Esophagus mucosa (tissue), 1 donor: ENCODE measurements at regions not wholly inside any gene's neighbourhood (a gene's known extent, or its start where the extent isn't known, plus 50 kb on each side); places are given as distances from the start of the nearest gene placed in this dataset.
"Not testable (repeated sequence)": the region's sequence is repeated elsewhere in the genome, so short reads cannot be mapped to it uniquely, and the experiment has no call there.

Experiments
- ATAC-seq: fragments of 200-7000 bp; cut with Tn5 transposase; one replicate; pipeline ENCODE4 v1.9.1; 2020
- donor health status: DM: yes; HTN: yes; CAD: no.

DNA sequence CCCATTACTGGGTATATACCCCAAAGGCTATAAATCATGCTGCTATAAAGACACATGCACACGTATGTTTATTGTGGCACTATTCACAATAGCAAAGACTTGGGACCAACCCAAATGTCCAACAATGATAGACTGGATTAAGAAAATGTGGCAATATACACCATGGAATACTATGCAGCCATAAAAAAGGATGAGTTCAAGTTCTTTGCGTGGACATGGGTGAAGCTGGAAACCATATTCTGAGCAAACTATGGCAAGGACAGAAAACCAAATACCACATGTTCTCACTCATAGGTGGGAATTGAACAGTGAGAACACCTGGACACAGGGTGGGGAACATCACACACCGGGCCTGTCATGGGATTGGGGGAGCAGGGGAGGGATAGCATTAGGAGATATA is 54.4 kb upstream of the MUCL1 start:
- not testable (repeated sequence) for ATAC-seq

DNA sequence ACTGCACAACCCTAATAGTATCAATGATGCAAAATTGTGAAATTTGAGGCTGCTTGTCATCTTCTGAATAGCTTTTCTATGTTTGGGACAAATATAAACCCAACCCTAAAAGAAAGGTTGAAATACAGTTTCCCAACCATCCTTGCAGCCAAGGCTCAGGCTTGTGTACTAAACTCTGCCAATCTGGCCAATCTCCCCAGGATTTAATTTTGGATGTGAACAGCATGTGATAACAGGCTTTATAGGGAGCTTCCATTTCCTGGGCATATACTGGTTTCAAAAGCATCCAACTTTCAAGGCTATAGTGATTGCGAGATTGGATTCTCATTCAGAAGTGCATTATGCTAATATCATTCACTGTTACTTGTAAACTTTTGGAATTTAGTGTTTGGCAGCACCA is 55.7 kb upstream of the MUCL1 start:
- no peak for ATAC-seq

DNA sequence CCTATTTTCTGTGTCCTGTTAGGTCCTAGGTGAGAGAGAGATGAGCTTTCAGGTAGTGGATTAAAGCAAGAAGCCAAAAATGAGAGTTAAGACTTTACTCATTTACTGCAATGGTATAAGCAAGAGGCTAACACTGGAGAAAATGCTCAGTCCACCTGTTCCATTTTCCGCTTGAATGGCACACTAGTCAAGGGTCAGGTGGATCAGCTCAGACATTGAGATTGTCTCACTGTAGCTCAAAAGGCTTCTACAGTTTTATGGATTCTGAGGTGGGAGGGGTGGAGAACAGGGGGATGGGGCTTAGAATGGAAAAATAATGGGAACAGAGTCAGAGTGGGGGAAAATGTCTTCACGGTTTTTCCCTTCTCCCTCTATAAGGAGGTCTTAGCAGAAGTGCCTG is 57.3 kb upstream of the MUCL1 start:
- no peak for ATAC-seq

DNA sequence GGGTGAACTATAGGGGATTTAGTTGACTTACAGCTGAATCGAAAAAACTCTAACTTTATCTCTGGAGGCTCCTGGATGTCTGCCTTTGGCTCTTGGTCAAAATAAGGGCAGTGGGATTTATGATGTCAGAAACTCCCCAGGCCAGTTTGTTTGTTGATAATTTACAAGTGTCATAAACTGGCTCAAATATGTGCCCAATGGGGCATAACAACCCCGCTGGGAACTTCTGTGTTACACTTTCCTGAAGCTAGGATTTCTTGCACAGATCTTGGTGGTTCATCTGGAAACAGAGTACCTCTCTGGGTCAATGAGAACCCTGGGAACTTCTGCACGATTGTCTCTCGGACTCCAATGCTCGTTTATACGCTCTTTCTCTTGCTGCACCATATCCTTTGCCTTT is 58.7 kb upstream of the MUCL1 start:
- no peak for ATAC-seq

DNA sequence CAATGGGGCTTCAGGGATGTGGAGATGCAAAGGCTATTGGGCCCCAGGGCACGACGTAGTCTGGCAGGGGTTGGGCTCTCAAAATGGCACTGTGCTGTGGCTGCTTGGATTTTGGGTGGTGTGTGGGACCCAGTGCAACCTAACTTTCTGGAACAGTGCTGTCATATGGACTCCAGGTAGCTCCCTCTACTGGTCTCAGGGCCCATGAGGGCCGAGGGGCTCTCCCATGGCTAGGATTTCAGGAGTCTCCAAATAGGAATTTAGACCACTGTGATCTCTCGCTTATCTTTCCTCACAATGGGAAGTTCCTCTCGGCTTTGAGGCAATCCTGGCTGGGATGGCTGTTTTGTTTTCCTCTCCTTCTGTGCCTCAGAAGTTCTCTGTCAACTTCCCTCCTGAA is 68.2 kb upstream of the MUCL1 start:
- ATAC-seq = no peak

DNA sequence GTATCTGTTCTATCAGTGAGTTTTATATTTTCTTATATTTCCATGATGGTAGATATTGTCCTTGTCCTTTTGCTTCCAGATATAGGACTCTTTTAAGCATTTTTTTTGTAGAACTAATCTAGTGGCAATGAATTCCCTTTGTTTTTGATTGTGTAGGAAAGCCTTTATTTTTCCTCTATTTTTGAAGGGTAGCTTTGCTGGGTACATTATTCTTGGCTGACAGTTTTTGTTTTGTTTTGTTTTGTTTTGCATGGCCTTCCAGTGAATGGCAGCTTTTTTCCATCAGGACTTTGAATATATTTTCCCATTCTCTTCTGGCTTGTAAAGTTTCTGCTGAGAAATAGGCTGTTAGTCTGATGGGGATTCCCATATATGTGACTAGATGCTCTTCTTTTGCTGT is 70.2 kb upstream of the MUCL1 start:
- no peak for ATAC-seq

DNA sequence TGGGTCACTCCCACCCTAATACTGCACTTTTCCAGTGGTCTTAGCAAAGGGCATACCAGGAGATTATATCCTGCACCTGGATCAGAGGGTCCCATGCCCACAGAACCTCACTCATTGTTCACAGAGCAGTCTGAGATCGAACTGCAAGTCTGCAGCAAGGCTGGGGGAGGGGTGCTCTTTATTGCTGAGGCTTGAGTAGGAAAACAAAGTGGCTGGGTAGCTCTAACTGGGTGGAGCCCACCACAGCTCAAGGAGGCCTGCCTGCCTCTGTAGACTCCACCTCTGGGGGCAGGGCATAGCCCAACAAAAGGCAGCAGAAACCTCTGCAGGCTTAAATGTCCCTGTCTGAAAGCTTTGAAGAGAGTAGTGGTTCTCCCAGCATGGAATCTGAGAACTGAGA is 77.3 kb upstream of the MUCL1 start:
- ATAC-seq = not testable (repeated sequence)

DNA sequence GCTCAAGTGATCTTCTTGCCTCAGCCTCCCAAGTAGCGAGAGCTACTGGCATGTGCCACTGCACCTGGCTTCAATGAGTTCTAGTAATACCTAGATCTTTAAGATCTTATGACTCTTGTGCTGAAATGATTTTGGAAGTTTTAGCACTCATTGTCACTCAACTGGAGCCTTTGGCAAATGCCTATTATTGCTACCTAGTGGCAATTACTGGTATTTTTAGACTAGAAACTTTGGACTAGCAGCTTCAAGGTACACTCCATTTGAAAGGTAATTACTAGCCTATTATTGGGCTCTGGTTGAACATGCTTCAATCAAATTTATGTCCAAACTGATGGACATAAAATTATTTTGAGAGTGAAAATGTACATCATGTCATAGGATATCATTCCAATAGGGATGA is 80.7 kb upstream of the MUCL1 start:
- no peak for ATAC-seq

DNA sequence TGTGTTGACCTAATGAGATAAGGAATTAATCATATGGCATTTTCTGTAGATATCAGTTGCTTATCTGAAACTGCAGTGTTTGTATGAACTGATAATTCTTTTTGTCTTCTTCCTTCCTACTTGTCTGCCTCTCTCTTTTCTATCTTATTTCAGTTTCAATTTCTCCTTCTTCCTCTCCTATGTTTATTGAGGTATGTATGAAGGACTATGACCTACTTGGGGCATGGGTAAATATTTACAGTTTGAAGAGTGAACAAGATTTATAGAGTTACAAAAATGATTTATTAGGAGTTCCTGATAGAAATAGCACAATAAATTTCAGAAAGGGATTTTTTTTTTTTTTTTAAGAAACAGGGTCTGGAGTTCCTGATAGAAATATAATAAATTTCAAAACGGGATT is 88.7 kb upstream of the MUCL1 start:
- no peak for ATAC-seq

DNA sequence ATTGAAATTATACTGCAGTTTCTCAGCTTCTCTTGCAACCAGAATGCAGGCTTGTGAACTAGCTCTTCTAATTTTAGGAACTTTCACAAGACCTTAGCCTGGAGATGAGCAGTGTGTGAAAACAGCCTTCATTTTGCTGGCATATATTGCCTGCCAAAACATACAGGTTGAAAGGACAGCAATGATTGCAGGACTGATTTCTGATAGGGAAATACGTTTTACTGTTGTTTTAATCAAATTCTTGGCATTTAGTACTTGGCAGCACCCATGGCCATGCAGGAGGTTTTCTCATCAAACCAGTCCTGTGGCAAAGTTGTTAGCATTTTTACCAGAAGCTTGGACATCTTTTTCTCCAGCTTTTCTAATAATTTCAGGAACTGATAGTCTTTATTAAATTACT is 91.9 kb upstream of the MUCL1 start:
- no peak for ATAC-seq

DNA sequence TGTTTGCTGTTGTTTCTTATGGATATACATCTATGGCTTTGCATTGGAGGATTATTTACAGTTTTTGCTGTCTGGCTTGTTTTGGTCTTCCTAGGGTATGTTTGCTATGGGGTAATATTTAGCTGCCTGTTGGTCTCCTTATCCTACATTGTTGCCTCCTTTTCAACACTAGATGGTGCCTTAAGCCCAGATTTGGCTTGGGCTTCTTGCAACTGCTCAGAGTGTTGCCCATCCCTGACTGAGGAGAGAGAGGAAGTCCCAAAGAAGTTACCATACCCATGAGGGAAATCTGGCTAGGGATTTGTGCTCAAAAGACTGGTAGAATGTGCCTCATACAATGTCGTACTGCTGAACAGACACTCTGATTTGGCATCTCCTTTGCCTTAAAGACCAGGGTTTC is 94.6 kb upstream of the MUCL1 start:
- no peak for ATAC-seq

DNA sequence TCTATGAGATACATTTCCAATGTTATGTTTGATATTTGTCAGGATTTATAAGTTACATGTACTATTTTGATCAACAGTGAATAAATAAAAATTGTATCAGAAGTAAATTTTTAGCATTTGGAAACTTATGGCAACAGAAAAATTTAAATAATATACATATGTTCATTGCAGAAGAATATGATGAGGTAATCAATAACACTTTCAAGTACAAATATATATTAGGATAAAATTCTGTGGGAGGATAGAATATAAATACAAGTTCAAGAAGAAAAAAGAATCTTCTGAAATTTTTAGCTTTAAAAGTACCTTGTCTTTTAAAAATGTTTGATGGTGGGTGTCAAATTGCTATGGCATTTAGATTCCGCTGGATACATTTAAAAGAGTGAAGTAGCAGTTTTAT is 102.8 kb upstream of the MUCL1 start:
- ATAC-seq = no peak

DNA sequence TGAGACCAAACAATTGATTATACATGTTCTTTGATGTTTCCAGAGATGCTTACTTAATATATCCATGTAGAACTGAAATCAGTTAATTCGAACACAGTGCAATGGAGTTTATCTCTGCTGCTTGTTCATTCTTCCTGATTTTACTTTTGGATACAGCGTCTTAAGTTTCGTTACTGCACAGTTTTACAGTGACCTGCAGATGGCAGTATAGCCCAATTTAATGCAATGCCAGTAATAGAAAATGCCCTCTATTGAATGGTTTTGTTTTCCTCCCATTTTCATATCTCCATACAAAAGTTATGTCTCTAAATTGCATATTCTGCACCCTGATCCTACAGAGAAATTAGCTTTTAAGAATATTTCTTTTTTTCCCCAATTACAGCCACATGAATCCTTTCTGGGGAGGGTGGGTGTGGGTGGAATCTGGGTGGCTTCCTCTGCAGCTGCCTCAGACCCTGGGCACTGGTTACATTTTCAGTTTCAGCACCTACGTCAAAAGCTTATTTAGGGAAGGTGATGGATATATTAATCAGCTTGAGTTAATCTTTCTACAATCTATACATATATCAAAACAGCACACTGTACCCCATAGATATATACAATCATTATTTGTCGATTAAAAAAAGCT is 101.1 kb upstream of the DCD start:
- ATAC-seq = peak; percentile 46

DNA sequence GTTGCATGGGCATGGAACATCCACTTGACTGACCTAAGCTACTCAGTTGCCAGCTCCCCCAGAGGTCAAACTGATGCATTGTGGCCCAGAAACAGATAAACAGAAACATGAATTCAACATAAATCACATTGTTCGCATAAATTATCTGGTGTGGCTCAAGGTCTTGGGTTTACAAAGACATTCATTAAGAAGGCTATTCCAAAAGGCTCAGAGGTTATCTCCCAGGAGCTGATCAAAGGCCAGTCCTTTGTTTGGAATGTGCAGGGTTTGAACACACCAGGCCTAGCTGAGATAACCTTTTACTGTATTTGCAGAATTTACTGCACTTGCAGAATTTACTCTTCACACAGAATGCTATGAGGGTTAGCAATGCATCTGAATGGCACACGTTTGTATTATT is 96.4 kb upstream of the DCD start:
- no peak for ATAC-seq

DNA sequence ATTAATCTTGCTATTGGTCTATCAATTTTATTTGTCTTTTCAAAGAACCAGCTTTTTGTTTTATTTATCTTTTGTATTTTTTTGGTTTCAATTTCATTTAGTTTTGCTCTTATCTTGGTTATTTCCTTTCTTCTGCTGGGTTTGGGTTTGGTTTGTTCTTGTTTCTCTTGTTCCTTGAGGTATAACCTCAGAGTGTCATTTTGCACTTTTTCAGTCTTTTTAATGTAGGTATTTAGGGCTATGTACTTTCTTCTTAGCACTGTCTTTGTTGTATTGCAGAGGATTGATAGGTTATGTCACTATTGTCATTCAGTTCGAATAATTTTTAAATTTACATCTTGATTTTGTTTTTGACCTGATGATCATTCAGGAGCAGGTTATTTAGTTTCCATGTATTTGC is 92.7 kb upstream of the DCD start:
- ATAC-seq = no peak

DNA sequence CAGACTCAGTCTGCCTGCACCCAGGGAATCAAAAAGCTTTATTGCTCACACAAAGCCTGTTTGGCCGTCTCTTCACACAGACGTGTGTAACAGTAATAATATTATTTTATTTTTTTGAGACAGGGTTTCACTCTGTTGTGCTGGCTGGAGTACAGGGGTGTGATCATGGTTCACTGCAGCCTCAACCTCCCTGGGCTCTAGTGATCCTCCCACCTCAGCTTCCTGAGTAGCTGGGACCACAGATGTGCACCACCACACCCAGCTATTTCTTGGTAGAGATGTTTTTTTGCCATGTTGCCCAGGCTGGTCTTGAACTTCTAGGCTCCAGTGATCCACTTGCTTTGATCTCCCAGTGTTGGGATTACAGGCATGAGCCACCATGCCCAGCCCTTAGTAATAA is 88.4 kb upstream of the DCD start:
- ATAC-seq = no peak

DNA sequence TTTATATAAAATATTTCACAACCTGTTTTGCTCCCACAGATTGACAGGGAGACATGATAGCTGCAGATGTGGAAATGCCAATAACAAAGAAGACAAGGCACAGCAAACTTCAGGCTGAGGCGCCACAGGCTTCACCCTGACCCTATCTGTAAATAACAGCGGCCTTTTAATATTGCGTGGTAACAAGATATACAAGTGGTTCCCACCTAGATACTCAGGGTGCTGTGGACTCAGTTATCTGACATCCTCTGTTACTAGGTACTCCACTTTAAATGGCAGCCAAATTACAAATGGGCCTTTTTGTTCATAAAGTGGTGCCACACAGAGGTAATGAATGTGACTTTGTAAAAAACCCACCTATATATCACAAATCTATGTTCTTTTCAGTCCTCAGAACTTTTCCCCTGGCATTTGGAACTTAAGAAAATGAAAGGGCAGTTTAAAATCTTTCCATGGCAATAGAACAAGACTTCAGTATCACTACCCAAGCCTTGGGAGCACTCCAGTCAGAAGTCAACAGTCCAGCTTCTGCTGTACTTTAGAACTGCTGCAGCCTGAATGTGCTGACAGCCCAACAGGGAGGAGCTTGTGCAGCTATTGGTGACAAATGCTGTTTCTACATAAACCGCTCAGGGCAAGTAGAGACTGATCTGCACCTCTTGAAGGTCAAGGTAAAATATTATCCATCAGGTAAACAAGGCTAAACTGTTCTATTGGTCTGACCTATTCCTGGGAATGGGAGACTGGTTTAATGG is 86.2 kb upstream of the DCD start:
- ATAC-seq = no peak

DNA sequence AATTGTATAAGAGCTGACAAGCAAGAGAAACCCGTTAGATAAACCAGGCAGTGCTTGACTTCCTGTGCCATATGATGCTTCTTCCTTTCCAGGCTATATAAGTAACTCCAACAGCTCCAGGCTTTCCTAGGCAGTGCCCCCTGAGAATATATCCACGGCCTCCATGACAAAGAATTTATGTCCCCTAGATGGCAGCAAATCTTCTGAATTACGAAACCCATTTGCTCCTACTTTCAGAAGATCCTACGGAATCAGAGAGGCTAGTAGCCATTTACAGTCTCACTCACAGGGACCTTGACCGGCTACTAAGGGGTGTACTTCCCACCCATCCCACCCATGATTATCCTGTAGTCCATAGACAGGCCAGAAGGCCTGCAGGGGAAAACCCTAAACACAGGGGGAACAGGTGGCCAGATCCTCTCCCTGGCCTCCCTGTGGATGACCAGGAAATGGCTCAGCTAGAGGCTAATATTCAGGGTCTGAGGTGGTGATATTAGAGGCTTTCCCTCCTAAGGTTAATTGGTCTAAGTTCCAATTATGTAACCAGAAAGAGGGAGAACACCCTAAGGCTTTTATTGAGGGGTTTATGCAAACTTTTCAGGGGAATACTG is 77.2 kb upstream of the DCD start:
- ATAC-seq = no peak

DNA sequence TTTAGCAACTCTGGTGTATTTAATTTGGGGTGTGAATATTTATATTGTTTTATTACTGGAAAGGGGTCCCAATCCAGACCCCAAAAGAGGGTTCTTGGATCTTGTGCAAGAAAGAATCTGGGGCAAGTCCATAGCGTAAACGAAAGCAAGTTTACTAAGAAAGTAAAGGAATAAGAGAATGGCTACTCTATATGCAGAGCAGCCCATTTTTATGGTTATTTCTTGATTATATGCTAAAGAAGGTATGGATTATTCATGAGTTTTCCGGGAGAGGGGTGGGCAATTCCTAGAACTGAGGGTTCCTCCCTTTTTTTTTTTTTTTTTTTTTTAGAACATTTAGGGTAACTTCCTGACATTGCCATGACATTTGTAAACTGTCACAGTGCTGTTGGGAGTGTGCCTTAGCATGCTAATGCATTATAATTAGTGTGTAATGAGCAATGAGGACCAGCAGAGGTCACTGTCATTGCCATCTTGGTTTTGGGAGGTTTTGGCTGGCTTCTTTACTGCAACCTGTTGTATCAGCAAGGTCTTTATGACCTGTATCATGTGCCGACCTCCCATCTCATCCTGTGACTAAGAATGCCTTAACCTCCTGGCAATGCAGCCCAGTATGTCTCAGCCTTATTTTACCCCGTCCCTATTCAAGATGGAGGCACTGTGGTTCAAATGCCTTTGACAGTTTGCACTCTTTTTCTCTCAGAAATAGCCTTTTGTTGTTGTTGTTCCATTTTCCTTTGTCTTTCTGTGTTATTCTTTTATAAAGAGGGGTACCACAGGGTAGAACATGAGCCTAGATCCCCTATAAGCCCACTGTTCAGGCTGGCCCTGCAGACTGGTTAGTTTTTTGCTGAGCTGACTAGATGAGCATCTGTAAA is 75.5 kb upstream of the DCD start:
- no peak for ATAC-seq

DNA sequence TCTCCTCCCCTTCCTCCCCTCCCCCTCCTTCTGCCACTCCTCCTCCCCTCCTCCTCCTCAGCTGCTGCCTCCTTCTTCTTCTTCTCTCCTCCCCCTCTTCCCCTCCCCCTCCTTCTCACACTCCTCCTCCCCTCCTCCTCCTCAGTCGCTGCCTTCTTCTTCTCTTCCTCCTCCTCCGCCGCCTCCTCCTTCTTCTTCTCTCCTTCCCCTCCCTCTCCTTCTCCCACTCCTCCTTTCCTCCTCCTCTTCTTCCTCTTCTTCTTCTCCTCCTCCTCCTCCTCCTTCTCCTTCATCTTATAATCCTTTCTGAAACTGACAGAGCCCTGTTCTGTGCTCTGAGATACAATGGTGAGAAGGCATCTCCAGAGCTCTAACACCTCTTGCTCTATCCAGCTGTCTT is 73.1 kb upstream of the DCD start:
- ATAC-seq = no peak

DNA sequence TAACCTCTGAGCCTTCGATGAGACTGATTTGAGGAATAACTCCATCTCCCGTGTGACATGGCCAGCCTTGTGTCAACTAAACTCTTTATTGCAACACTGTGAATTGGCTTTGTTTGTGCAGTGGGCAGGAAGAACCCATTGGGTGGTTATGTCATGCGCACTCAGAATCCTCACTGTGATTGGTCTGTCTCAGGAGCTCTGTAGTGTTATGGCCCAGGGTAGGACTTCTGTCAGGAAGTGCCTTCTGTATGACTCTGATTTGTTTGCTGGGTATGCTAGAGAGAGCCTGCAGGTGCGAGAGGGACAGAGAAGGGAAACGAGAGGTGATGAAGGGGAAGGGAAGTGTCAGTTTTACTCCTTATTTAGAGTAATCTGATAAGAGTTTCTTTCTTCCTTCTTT is 71.5 kb upstream of the DCD start:
- no peak for ATAC-seq

DNA sequence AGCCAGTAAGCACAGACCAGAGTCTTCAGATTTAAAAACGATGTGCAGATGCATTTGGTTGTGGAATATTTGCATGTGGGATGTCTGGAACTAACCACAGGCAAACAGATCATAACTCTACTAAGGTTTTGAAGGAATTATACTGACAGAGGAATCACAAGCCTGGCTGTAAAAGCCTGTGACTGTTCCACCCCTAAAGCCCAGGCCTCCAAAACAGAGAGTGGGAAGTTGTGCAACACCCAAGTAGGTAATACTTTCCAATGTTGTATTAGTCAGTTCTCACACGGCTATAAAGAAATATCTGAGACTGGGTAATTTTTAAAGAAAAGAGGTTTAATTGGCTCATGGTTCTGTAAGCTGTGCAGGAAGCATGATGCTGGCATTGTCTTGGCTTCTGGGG is 68.1 kb upstream of the DCD start:
- no peak for ATAC-seq

DNA sequence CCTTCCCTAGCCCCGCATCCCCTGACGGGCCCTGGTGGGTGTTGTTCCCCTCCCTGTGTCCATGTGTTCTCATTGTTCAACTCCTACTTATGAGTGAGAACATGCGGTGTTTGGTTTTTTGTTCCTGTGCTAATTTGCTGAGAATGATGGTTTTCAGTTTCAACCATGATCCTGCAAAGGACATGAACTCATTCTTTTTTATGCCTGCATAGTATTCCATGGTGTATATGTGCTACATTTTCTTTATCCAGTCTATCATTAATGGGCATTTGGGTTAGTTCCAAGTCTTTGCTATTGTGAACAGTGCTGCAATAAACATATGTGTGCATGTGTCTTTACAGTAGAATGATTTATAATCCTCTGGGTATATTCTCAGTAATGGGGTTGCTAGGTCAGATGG is 65.7 kb upstream of the DCD start:
- ATAC-seq = not testable (repeated sequence)
